GM12878 (cell line): ENCODE measurements at regions not wholly inside any gene's neighbourhood (a gene's known extent, or its start where the extent isn't known, plus 50 kb on each side); places are given as distances from the start of the nearest gene placed in this dataset.

ENCODE experiments used
- ATAC-seq: fragments of 200-7000 bp; cut with Tn5 transposase; 3 replicates; pipeline ENCODE4 v1.9.1; 2020; ENCODE audit warnings: mild to moderate bottlenecking, moderate library complexity
- BruUV-seq: library from RNA; stranded (reverse); fragments of 400-500 nt; replicated peaks from 2 replicates; lab custom pipeline; 2021; lab: Mats Ljungman, UMichigan
- CTCF ChIA-PET: fragments of 300-600 bp; sonication (Branson Sonifier 250); formaldehyde crosslinking; extraction: SDS; loops from one replicate; lab custom pipeline; 2021; ENCODE audit warnings: inconsistent platforms; lab: Yijun Ruan, JAX
- POLR2A ChIA-PET: fragments of 350-600 bp; formaldehyde crosslinking; extraction: SDS; loops from one replicate; lab custom pipeline; 2021; ENCODE audit warnings: inconsistent platforms; lab: Charles Lee
- RAD21 ChIA-PET: fragments of 300-600 bp; sonication (Branson Sonifier 250); formaldehyde crosslinking; loops from one replicate; lab custom pipeline; 2023; ENCODE audit warnings: antibody characterized with exemption; ENCODE audit not compliant: unreplicated experiment; lab: Charles Lee
- SMC1A ChIA-PET: fragments of 300-600 bp; sonication (Branson Sonifier 250); formaldehyde crosslinking; loops from one replicate; lab custom pipeline; 2023; ENCODE audit not compliant: unreplicated experiment, uncharacterized antibody; lab: Charles Lee
- DNase-seq: peaks from one replicate; pipeline ENCODE4 v3.0.0-alpha.2; 2011; ENCODE audit warnings: low read depth, low spot score
- FAIRE-seq: peaks from 3 replicates; lab custom pipeline; 2011; peaks lifted over from hg19 to GRCh38; lab: Jason Lieb, UNC
- H2AFZ ChIP-seq: 2 replicates; pipeline ENCODE4 v1.6.0; 2011; ENCODE audit warnings: low read depth, low read length, control low read depth; ENCODE audit not compliant: control insufficient read depth
- H3K27ac ChIP-seq: 2 replicates; pipeline ENCODE4 v1.5.1; 2011; ENCODE audit warnings: control low read depth; ENCODE audit not compliant: control insufficient read depth, insufficient read depth
- H3K27me3 ChIP-seq, 2 experiments: replicated peaks in 1 of 2; 2 replicates each; pipeline versions ENCODE4 v1.6.0 to v1.6.1; 2011; ENCODE audit warnings: low read length in 1 of 2; ENCODE audit not compliant: control insufficient read depth in 2 of 2, insufficient read depth in 2 of 2
- H3K36me3 ChIP-seq, 2 experiments: 2 replicates each; pipeline ENCODE4 v1.5.1; 2011; ENCODE audit warnings: low read length in 1 of 2; ENCODE audit not compliant: control insufficient read depth in 2 of 2, insufficient read depth in 2 of 2
- H3K4me1 ChIP-seq: 2 replicates; pipeline ENCODE4 v1.6.1; 2011; ENCODE audit warnings: mild to moderate bottlenecking, low read length, moderate library complexity, mixed read lengths; ENCODE audit not compliant: control insufficient read depth, insufficient read depth
- H3K4me2 ChIP-seq: 2 replicates; pipeline ENCODE4 v1.6.0; 2011; ENCODE audit warnings: control low read depth; ENCODE audit not compliant: control insufficient read depth, insufficient read depth
- H3K4me3 ChIP-seq: fragments of 200-600 bp; sonication (generic); 2 replicates; pipeline ENCODE4 v1.5.1; 2016
- H3K79me2 ChIP-seq: 2 replicates; pipeline ENCODE4 v1.6.0; 2011; ENCODE audit warnings: low read length; ENCODE audit not compliant: control insufficient read depth, insufficient read depth
- H3K9ac ChIP-seq: 2 replicates; pipeline ENCODE4 v1.8.0; 2011; ENCODE audit warnings: low read length, control low read depth, mixed read lengths; ENCODE audit not compliant: control insufficient read depth, insufficient read depth
- H3K9me3 ChIP-seq: replicated peaks from 3 replicates; pipeline ENCODE4 v1.5.1; 2011; ENCODE audit warnings: mild to moderate bottlenecking, low read length; ENCODE audit not compliant: control insufficient read depth, insufficient read depth
- H4K20me1 ChIP-seq: 2 replicates; pipeline ENCODE4 v1.6.0; 2011; ENCODE audit not compliant: control insufficient read depth, insufficient read depth
- BCLAF1 ChIP-seq: fragments of 450-650 bp; IDR thresholded peaks from 2 replicates; pipeline ENCODE4 v1.6.1; 2017; ENCODE audit warnings: antibody characterized with exemption, mild to moderate bottlenecking, moderate library complexity
- CEBPZ ChIP-seq: fragments of 150-350 bp; IDR thresholded peaks from 2 replicates; pipeline ENCODE4 v1.6.1; 2016; ENCODE audit warnings: low read depth, low read length
- EP300 ChIP-seq, 2 experiments: fragments of 150-350 bp in 1 of 2; IDR thresholded peaks; 2 replicates each; pipeline ENCODE4 v1.6.1; 2011 to 2012; ENCODE audit warnings: low read depth in 2 of 2, low read length in 2 of 2, borderline replicate concordance in 1 of 2, improper control_type of control experiment in 1 of 2, inconsistent platforms in 1 of 2; ENCODE audit not compliant: control insufficient read depth in 1 of 2
- HDAC2 ChIP-seq: fragments of 200-600 bp; sonication (generic); IDR thresholded peaks from 2 replicates; pipeline ENCODE4 v1.6.1; 2017
- RAD21 ChIP-seq: IDR thresholded peaks from 2 replicates; pipeline ENCODE4 v1.6.1; 2011; ENCODE audit warnings: mild to moderate bottlenecking, low read depth, low read length, moderate library complexity; ENCODE audit not compliant: insufficient read depth
- SIN3A ChIP-seq: IDR thresholded peaks from 2 replicates; pipeline ENCODE4 v1.6.1; 2012; ENCODE audit warnings: low read depth, low read length, improper control_type of control experiment
- SUZ12 ChIP-seq: fragments of 200-600 bp; sonication (generic); IDR thresholded peaks from one replicate; pipeline ENCODE4 v1.6.1; 2018; ENCODE audit warnings: antibody characterized with exemption, mild to moderate bottlenecking; ENCODE audit not compliant: unreplicated experiment
- TCF12 ChIP-seq: IDR thresholded peaks from 2 replicates; pipeline ENCODE4 v1.6.1; 2011; ENCODE audit warnings: low read depth, mild to moderate bottlenecking, low read length
- ZSCAN29 ChIP-seq: fragments of 450-650 bp; IDR thresholded peaks from 2 replicates; pipeline ENCODE4 v1.6.1; 2017; ENCODE audit warnings: mild to moderate bottlenecking, moderate library complexity
- WGBS: methylation state at CpG from one replicate; pipeline ENCODE4 v1.1.6; 2016; ENCODE audit warnings: low lambda C conversion rate; ENCODE audit not compliant: insufficient replicate concordance, insufficient coverage; ENCODE audit errors: missing lambda C conversion rate; 5-methylcytosine and 5-hydroxymethylcytosine counted together
- in situ Hi-C: fragments of 300-500 bp; cut with MboI; formaldehyde crosslinking; loops from 9 replicates; pipeline ENCODE4 v1.14.3; 2018; ENCODE audit warnings: mixed read lengths
- intact Hi-C: fragments of 100-400 bp; cut with micrococcal nuclease; formaldehyde crosslinking; loops from one replicate; pipeline ENCODE4 v1.14.2; 2022; ENCODE audit not compliant: unreplicated experiment

GRCh38 chr14:38593476-38593875 lies 337.6 kb upstream of the CLEC14A start:
- FAIRE-seq (no peak), ATAC-seq (no peak), DNase-seq (no peak)
- ChIA-PET CTCF (interaction anchor here (0.6 kb wide), 1 partner anchor 17 kb away, joined by 3 read pairs; no protein-coding TSS in a partner anchor), RAD21 (no interaction called here), POLR2A (no interaction called here), SMC1A (no interaction called here)
- Histone ChIP-seq H3K27ac (no peak overlapping the region), H3K36me3 (no peaks in the 10 kb centered on the region), H3K79me2 (no peaks in the 10 kb centered on the region), H3K9ac (no peak overlapping the region), H4K20me1 (no peaks in the 10 kb centered on the region), H3K27me3 (no peaks in the 10 kb centered on the region), H2AFZ (no peak overlapping the region), H3K4me2 (no peak overlapping the region), H3K9me3 (no peaks in the 10 kb centered on the region), H3K4me1 (no peaks in the 10 kb centered on the region), H3K4me3 (no peak overlapping the region)
- in situ Hi-C loops (no loop called here), intact Hi-C loops (no loop called here)
- no peak for TF ChIP-seq SIN3A
- no peak for TF ChIP-seq HDAC2
- TF ChIP-seq SUZ12: no peak
- no peak for TF ChIP-seq ZSCAN29
- TF ChIP-seq RAD21: no peak
- no peak for TF ChIP-seq CEBPZ
- no peak for TF ChIP-seq BCLAF1
- no peak for TF ChIP-seq EP300 (IDR thresholded peaks at IDR 0.05; ENCODE audit: borderline replicate concordance in 1 of 2, control insufficient read depth in 1 of 2, low read depth in 2 of 2, low read length in 2 of 2)
- no peak for TF ChIP-seq TCF12
- no TSS peak for BruUV-seq
- 22% methylated on average over 4 of the region's 4 CpGs for WGBS
